HG03045 (cell line): ENCODE measurements at regions not wholly inside any gene's neighbourhood (a gene's known extent, or its start where the extent isn't known, plus 50 kb on each side); places are given as distances from the start of the nearest gene placed in this dataset.

Source experiments
- ATAC-seq: cut with Tn5 transposase; IDR thresholded peaks from one replicate; pipeline ENCODE4 v1.9.1; 2021; ENCODE audit warnings: mild to moderate bottlenecking, moderate library complexity; ENCODE audit not compliant: unreplicated experiment

DNA sequence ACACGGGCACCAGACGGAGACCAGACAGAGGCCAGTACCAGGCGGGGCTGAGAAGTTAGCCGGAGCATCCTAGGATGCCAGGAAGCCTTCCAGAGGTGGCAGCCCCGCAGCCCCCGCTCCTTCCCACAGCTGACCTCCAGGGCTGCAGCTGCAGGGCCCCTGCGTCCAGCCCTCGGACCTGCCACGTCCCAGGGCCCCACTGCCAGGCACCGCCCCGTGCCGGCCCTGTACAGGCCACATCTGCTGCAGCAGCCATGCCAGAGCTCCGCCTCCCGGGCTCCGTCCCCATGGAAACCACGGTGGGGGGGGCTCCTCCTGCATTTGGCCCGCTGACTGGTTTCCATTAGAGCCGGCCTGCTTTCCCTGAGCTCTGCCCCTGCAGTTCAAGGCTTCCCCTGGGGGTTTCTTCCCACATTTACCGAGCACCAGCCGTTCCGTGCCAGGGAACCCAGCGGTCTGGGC is 62.5 kb upstream of the PPARA start:
- ATAC-seq = no peak

DNA sequence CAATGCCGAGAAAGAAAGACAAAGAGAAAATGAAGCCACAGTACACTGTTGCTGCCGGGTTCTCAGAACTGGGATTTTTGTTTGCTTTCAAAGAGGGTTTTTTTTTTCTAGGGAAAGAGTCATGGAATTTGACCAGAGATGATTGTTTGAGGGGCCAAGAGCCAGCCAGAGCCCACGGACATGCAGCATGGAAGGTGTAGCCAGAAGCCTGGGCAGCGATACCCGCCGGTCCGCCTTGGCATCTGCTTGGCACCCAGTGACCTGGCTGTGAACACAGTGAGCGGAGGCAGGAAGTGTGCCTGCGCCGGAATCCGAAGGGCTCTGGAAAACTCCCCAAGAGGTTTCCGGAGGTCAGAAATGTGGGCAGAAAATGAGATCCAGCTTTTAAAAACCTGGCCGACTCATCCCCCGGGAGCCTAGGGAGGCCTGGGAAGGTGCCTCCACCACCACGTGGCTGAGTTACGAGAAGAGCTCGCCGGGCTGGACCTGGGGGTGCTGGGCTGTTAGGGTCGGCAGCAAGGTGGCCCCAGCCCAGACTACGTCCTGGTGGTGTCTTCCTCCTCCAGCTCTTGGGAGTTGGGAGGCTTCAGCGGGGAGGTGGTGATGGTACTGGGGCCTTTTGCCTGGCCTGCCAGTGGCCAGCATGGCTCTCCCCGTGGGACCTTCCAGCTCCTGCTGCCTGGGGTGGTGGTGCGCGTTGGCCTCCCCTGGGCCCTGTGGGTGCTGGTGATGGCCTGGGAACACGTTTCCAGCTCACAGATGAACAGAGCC is 61.6 kb upstream of the PPARA start:
- no peak for ATAC-seq

GRCh38 chr22:46089426-46090035 is 60.8 kb upstream of the PPARA start:
- no peak for ATAC-seq

DNA sequence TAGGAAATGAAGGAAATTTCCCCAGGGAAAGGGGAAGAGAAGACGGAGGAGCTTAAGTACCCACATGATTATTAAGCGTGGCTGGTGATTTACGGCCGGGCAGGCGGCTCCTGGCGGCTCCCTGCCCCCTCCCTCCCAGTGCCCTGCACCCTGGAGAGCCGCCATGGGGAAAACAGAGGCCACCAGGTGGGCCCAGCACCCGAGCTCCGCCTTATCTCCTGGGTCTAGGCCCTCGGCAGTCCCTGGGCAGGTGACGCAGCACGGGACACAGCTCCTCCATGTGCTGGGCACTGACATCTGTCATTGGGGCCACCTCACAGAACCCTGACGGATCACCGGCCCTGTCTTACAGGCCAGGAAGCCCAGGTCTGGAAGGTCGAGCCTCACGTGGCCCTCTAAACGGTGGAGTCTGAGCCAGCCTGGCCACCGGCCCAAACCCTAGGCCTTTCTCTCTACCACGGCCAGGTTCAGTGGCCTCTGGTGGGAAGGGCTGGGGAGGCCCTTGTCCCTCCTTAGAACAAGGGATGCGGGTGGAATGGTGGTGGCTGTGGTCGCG is 60.2 kb upstream of the PPARA start:
- no peak for ATAC-seq

DNA sequence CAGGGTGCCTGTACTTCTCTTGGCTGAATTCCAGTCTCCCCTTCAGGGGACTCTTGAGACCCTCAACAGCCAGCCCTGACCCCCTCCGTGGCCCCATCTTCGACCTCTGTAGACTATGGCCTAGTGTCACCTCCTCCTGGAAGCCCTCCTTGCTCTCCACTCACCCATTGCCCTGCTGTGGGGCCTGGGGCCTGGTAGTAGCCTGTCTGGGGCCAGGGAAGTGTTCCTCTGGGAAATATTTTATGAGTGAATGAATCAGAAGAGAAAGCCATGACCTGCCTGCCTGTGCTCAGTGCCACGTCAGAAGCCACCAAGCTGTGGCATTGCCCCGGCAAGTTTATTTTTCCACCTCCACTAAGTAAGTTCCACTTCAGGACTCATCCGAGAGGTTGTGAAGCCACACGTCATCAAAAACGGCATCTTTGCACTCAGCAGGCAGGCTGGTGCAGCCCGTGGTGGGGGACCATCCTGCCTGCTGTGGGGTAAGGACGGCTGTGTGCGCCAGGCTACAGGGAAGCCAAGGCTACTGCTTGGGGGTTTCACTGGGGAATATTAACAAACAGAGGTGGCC is 59.6 kb upstream of the PPARA start:
- no peak for ATAC-seq

DNA sequence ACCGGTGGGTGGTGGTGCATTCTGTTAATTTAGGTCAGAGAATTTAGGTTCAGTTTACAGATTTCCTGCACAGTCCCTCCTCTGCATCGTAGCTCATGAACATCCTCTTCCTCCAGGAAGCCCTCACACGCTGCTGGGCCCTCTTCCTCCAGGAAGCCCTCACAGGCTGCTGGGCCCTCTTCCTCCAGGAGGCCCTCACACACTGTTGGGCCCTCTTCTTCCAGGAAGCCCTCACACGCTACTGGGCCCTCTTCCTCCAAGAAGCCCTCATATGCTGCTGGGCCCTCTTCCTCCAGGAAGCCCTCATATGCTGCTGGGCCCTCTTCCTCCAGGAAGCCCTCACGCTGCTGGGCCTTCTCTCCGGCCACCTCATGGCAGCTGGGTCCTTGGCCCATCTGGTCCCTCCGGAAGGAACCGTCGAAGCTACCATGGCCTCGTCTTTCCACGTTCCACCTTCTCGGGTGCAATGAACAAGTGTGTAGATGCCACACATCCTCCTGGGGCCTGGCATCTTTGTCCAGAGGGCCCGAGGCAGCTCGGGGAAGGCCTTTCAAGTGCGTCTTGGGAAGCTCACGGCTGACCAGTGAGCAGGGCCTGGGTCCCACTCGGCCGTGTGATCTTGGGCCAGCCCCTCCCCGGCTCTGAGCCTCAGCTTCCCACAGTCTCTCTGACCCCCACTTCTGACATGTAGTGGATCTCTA is 58.9 kb upstream of the PPARA start:
- ATAC-seq = no peak

DNA sequence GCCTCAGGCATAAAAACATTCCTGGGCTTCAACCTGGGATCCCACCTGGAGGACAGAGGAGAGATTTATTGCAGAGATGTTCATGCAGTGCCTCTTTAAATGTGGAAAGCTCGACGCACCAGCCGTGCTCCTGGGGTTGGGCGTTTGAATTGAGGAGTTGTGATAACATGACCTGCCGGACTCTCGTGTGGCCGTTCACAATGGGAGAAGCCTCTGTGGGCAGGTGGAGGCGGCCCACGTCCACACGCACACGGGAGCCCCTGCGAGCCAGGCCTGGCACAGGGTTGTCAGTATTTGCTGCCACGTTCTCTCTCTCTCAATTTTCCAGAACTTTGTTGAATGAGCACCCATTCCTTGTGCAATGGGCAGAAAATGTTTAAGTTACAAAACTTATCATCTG is 58.3 kb upstream of the PPARA start:
- no peak for ATAC-seq

- no peak for ATAC-seq
Observed at GRCh38 chr22:46092670-46093410, 57.5 kb upstream of the PPARA start.

DNA sequence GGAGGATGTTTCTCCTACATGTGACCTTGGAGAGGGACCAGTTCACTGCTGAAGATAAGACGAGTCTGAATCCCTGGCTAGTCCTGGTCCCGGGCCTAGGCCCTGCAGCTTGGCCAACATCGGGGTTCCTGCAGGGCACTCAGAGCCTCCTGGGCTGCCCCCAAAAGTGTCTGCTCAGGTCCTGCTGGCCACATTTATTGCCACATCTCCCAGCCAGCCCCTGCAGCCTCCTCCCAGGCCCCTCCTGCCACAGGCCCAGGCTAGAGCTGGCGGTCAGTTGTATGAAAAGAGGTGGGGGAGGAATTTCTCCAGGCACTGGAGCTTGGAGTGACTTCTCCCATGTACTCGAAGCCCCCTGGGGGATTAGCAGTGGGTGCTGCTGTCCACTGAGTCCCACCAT is 56.5 kb upstream of the PPARA start:
- ATAC-seq = no peak

- ATAC-seq = no peak
Observed at GRCh38 chr22:46094676-46095075, 55.6 kb upstream of the PPARA start.

DNA sequence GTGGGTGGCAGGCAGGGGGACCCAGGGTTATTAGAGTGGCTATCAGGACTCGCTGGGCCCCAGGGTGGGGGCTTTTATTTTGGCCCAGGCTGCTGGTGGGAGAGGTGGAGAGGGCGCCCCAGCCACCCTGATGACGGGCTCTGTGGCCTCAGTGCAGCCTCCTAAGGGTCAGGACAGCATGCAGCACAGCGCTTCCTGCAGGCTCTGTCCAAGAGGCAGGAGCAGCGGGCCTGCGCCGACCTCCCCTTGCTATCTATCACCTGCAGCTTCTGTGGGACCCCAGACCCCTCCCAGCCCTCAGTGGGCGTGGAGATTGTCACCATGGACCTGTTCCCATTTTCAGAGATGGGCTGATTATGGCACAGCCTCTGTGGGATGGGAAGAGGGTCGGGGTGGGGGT is 54.3 kb upstream of the PPARA start:
- ATAC-seq = no peak

- ATAC-seq = no peak
Observed at GRCh38 chr22:46096706-46097230, 53.6 kb upstream of the PPARA start.

GRCh38 chr22:46097268-46097900 is 52.9 kb upstream of the PPARA start:
- no peak for ATAC-seq

DNA sequence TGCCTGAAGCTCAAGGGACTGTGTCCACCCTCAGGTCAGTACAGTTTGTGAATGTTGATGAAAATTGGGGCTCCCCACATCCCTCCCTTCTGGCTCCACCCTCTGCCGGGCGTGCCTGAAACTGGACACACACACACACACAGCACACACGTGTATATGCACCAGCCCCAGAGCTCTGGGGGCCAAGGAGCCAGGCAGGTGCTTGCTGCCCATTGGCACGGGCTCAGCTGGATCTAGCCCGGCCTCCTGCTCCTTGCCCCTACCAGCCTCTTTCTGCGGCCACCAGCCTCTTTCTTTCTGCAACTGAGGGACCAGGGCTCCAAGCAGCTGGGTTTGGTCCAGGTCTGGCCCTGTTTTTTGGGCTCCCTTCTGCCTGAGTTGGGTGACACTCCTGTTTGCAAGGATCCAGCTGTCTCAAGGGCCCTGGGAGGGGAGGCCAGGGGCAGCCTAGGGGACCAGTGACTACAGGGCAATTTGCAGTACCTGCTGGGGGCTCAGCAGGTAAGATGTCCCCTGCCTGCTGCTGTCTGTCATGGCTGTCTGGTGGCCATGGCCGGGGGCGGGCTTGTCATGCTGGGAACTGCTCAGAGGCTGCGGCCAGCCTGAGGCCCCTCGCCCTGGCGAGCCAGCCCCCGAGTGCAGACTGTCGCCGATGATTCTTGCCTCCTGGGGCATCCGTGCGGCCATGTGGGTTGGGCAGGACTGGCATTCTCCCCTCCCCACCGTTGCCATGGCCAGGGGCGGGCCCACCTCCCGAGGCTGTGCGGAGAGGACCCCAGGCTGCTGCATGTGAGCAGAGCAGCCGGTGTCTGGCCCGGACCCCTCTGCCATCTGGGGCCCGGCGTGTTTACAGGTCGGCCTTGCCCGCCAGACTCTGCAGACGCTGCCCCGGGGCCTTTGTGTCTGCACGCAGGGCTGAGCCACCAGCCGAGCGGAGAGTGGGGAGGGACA is 51.5 kb upstream of the PPARA start:
- no peak for ATAC-seq

- ATAC-seq = no peak
Observed at GRCh38 chr22:46099740-46100139, 50.6 kb upstream of the PPARA start.

GRCh38 chr22:46100401-46101105 is 49.8 kb upstream of the PPARA start:
- no peak for ATAC-seq
